ENCODE measurements at regions not wholly inside any gene's neighbourhood (a gene's known extent, or its start where the extent isn't known, plus 50 kb on each side); places are given as distances from the start of the nearest gene placed in this dataset.

GRCh38 chr1:29506678-29507225 is 270.4 kb downstream of the PTPRU start:
- no peak for DNase-seq (ENCODE audit: extremely low spot score)
- 84% methylated on average over 11 of the region's 12 CpGs for WGBS
- H3K27ac ChIP-seq (replicated peaks in 1 of 4): no peak overlapping the region
- no peak overlapping the region for H3K4me3 ChIP-seq
- H3K4me1 ChIP-seq: peaks cover 0 to 13% (median 10%) of the 10 kb centered on the region in 4 donors
- intact Hi-C loops (cut with DNase I): no loop called here
- H3K36me3 ChIP-seq: no peaks in the 10 kb centered on the region
- no peaks in the 10 kb centered on the region for H3K9me3 ChIP-seq
- TF ChIP-seq POLR2A (IDR thresholded peaks at IDR 0.05; ENCODE audit: low read depth) (no peak), POLR2AphosphoS5 (IDR thresholded peaks at IDR 0.05) (no peak), EP300 (IDR thresholded peaks at IDR 0.05) (no peak), CTCF (IDR thresholded peaks at IDR 0.05) (no peak)
- peaks cover 0 to 34% (median 0%) of the 10 kb centered on the region in 4 donors for H3K27me3 ChIP-seq

- WGBS: 73% methylated on average over 9 of the region's 10 CpGs
- Histone ChIP-seq H3K9me3 (no peaks in the 10 kb centered on the region), H3K4me3 (no peak overlapping the region), H3K4me1 (peaks cover 0 to 13% (median 10%) of the 10 kb centered on the region in 4 donors), H3K27ac (replicated peaks in 1 of 4) (no peak overlapping the region), H3K27me3 (peaks cover 0 to 37% (median 0%) of the 10 kb centered on the region in 4 donors), H3K36me3 (no peaks in the 10 kb centered on the region)
- intact Hi-C loops (cut with DNase I): no loop called here
- TF ChIP-seq POLR2A (IDR thresholded peaks at IDR 0.05; ENCODE audit: low read depth) (no peak), POLR2AphosphoS5 (IDR thresholded peaks at IDR 0.05) (no peak)
- no peak for DNase-seq (ENCODE audit: extremely low spot score)
These were observed 269.4 kb downstream of the PTPRU start for GRCh38 chr1:29505532-29506220.

- H3K27me3 ChIP-seq: peaks cover 0 to 42% (median 0%) of the 10 kb centered on the region in 4 donors
- intact Hi-C loops (cut with DNase I): no loop called here
- H3K27ac ChIP-seq (replicated peaks in 1 of 4): no peak overlapping the region
- H3K4me3 ChIP-seq: no peak overlapping the region
- no peaks in the 10 kb centered on the region for H3K9me3 ChIP-seq
- no peaks in the 10 kb centered on the region for H3K36me3 ChIP-seq
- TF ChIP-seq EP300 (IDR thresholded peaks at IDR 0.05) (no peak), CTCF (IDR thresholded peaks at IDR 0.05) (no peak), POLR2A (IDR thresholded peaks at IDR 0.05; ENCODE audit: low read depth) (no peak), POLR2AphosphoS5 (IDR thresholded peaks at IDR 0.05) (no peak)
- WGBS: 93% methylated on average over 7 of the region's 8 CpGs
- peaks cover 0 to 13% (median 10%) of the 10 kb centered on the region in 4 donors for H3K4me1 ChIP-seq
- no peak for DNase-seq (ENCODE audit: extremely low spot score)
These were observed 268.5 kb downstream of the PTPRU start for GRCh38 chr1:29504709-29505410.

GRCh38 chr1:29504196-29504595 is 267.9 kb downstream of the PTPRU start:
- 34% methylated on average over 4 of the region's 4 CpGs for WGBS
- no peaks in the 10 kb centered on the region for H3K36me3 ChIP-seq
- peaks cover 0 to 13% (median 10%) of the 10 kb centered on the region in 4 donors for H3K4me1 ChIP-seq
- no peak for TF ChIP-seq POLR2A (IDR thresholded peaks at IDR 0.05; ENCODE audit: low read depth)
- no peak for TF ChIP-seq POLR2AphosphoS5 (IDR thresholded peaks at IDR 0.05)
- no peak for TF ChIP-seq CTCF (IDR thresholded peaks at IDR 0.05)
- no peak for TF ChIP-seq EP300 (IDR thresholded peaks at IDR 0.05)
- no peak overlapping the region for H3K27ac ChIP-seq (replicated peaks in 1 of 4)
- peaks cover 0 to 49% (median 0%) of the 10 kb centered on the region in 4 donors for H3K27me3 ChIP-seq
- H3K4me3 ChIP-seq: no peak overlapping the region
- DNase-seq (ENCODE audit: extremely low spot score): no peak
- intact Hi-C loops (cut with DNase I): no loop called here
- H3K9me3 ChIP-seq: no peaks in the 10 kb centered on the region

Data from esophagus muscularis mucosa (tissue), 4 donors.